Hepatocyte (in vitro differentiated cells): ENCODE measurements at regions not wholly inside any gene's neighbourhood (a gene's known extent, or its start where the extent isn't known, plus 50 kb on each side); places are given as distances from the start of the nearest gene placed in this dataset.

Source experiments
- DNase-seq: peaks from one replicate; pipeline ENCODE4 v3.0.0-alpha.2; 2016; ENCODE audit warnings: low spot score
- H2AFZ ChIP-seq: fragments of 200-600 bp; sonication (generic); 2 replicates; pipeline ENCODE4 v1.6.0; 2016; ENCODE audit warnings: antibody characterized with exemption, mild to moderate bottlenecking
- H3K27ac ChIP-seq: fragments of 200-600 bp; sonication (generic); 2 replicates; pipeline ENCODE4 v1.5.1; 2016; ENCODE audit warnings: mild to moderate bottlenecking
- H3K27me3 ChIP-seq: fragments of 200-600 bp; sonication (generic); 2 replicates; pipeline ENCODE4 v1.6.1; 2016
- H3K36me3 ChIP-seq: fragments of 200-600 bp; sonication (generic); replicated peaks from 2 replicates; pipeline ENCODE4 v1.5.1; 2016; ENCODE audit warnings: low read depth; ENCODE audit not compliant: insufficient read depth
- H3K4me1 ChIP-seq: fragments of 200-600 bp; sonication (generic); 2 replicates; pipeline ENCODE4 v1.5.1; 2016; ENCODE audit warnings: mild to moderate bottlenecking, moderate library complexity; ENCODE audit not compliant: insufficient read depth
- H3K4me2 ChIP-seq: fragments of 200-600 bp; sonication (generic); 2 replicates; pipeline ENCODE4 v1.6.0; 2016
- H3K4me3 ChIP-seq: fragments of 200-600 bp; sonication (generic); 2 replicates; pipeline ENCODE4 v1.5.1; 2016; ENCODE audit warnings: mild to moderate bottlenecking
- H3K79me2 ChIP-seq: fragments of 200-600 bp; sonication (generic); 2 replicates; pipeline ENCODE4 v1.6.0; 2017; ENCODE audit warnings: mild to moderate bottlenecking
- H3K9me2 ChIP-seq: fragments of 200-600 bp; sonication (generic); replicated peaks from 2 replicates; pipeline ENCODE4 v1.6.0; 2017; ENCODE audit warnings: mild to moderate bottlenecking; ENCODE audit not compliant: insufficient read depth
- H3K9me3 ChIP-seq: fragments of 200-600 bp; sonication (generic); 2 replicates; pipeline ENCODE4 v1.5.1; 2016; ENCODE audit warnings: low read depth, mild to moderate bottlenecking
- H4K20me1 ChIP-seq: fragments of 200-600 bp; sonication (generic); 2 replicates; pipeline ENCODE4 v1.6.0; 2016; ENCODE audit warnings: mild to moderate bottlenecking; ENCODE audit not compliant: insufficient read depth, poor library complexity, severe bottlenecking
- CTCF ChIP-seq: fragments of 200-600 bp; sonication (generic); IDR thresholded peaks from 2 replicates; pipeline ENCODE4 v1.5.1; 2016; ENCODE audit warnings: antibody characterized with exemption, mild to moderate bottlenecking; ENCODE audit not compliant: poor library complexity
- EZH2 ChIP-seq: fragments of 200-600 bp; sonication (generic); IDR thresholded peaks from 2 replicates; pipeline ENCODE4 v1.6.1; 2016; ENCODE audit warnings: antibody characterized with exemption, mild to moderate bottlenecking, borderline replicate concordance
- EZH2phosphoT487 ChIP-seq: fragments of 200-600 bp; sonication (generic); IDR thresholded peaks from one replicate; pipeline ENCODE4 v1.6.1; 2018; ENCODE audit warnings: antibody characterized with exemption, mild to moderate bottlenecking, low read depth, moderate library complexity; ENCODE audit not compliant: unreplicated experiment, severe bottlenecking
- WGBS: methylation state at CpG from one replicate; pipeline ENCODE4 v1.1.6; 2016; ENCODE audit warnings: low lambda C conversion rate; ENCODE audit errors: missing lambda C conversion rate; 5-methylcytosine and 5-hydroxymethylcytosine counted together

- H3K9me2 ChIP-seq: no peaks in the 10 kb centered on the region
- H3K79me2 ChIP-seq: no peaks in the 10 kb centered on the region
- no peak overlapping the region for H3K27ac ChIP-seq
- no peak for DNase-seq
- TF ChIP-seq EZH2phosphoT487: no peak
- TF ChIP-seq EZH2: no peak
- TF ChIP-seq CTCF: no peak
- H3K4me1 ChIP-seq: no peaks in the 10 kb centered on the region
- no peak overlapping the region for H2AFZ ChIP-seq
- no peak overlapping the region for H3K4me2 ChIP-seq
- no peaks in the 10 kb centered on the region for H4K20me1 ChIP-seq
- WGBS: 78% methylated on average over 4 of the region's 4 CpGs
- H3K9me3 ChIP-seq: no peaks in the 10 kb centered on the region
- H3K4me3 ChIP-seq: no peak overlapping the region
- H3K27me3 ChIP-seq: no peaks in the 10 kb centered on the region
- no peaks in the 10 kb centered on the region for H3K36me3 ChIP-seq
Observed at GRCh38 chr12:127819056-127819455, 447.9 kb upstream of the TMEM132C start.

DNA sequence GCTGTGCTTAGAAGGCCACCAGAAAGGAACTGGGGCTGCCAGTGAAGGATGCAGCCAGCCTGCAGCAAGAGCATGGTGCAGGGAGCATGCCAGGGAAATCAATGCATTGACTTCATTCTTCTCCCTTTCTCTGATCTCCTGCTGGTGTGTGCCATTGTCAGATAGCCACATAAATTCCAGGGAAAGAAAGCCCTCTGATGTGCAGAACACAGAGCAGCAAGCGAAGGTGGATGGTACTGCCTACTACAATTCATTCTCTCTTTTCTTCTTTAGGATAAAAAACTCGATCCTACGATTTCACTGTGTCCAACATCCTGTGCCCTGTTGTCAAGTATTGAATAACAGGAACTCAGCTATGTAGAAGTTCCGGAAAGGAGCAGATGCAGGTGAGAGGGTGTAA is 446.7 kb upstream of the TMEM132C start:
- H3K4me3 ChIP-seq: no peak overlapping the region
- TF ChIP-seq CTCF (no peak), EZH2phosphoT487 (no peak), EZH2 (no peak)
- no peaks in the 10 kb centered on the region for H3K9me2 ChIP-seq
- DNase-seq: no peak
- no peaks in the 10 kb centered on the region for H3K9me3 ChIP-seq
- no peak overlapping the region for H2AFZ ChIP-seq
- H3K4me1 ChIP-seq: no peaks in the 10 kb centered on the region
- no peaks in the 10 kb centered on the region for H3K27me3 ChIP-seq
- no peaks in the 10 kb centered on the region for H3K36me3 ChIP-seq
- H4K20me1 ChIP-seq: no peaks in the 10 kb centered on the region
- 85% methylated on average over 4 of the region's 4 CpGs for WGBS
- no peak overlapping the region for H3K27ac ChIP-seq
- H3K79me2 ChIP-seq: no peaks in the 10 kb centered on the region
- no peak overlapping the region for H3K4me2 ChIP-seq

DNA sequence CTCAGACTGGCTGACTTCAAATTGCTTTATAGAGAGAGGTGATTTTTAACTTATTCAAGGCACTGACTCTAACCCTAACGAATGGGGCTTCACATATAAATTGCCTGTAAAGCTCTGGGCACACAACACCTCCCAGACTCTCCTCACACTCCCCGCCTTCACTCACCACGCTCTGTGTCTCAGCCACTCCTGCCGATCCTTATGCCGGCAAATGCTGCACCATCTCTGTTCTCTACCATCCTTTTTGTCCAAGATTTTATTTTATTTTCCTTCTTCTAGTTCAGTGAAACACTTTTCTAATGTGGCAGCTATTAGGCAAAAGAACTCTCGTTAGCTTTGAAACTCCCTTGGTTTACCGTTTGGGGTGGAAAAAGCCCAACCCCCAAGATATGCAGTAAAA is 446.1 kb upstream of the TMEM132C start:
- H3K27ac ChIP-seq: no peak overlapping the region
- no peak for DNase-seq
- no peak overlapping the region for H3K4me3 ChIP-seq
- TF ChIP-seq EZH2phosphoT487 (no peak), EZH2 (no peak), CTCF (no peak)
- WGBS: 81% methylated on average over 7 of the region's 7 CpGs
- no peak overlapping the region for H3K4me2 ChIP-seq
- H3K27me3 ChIP-seq: no peaks in the 10 kb centered on the region
- H3K36me3 ChIP-seq: no peaks in the 10 kb centered on the region
- no peaks in the 10 kb centered on the region for H3K9me2 ChIP-seq
- no peaks in the 10 kb centered on the region for H3K9me3 ChIP-seq
- no peak overlapping the region for H2AFZ ChIP-seq
- no peaks in the 10 kb centered on the region for H4K20me1 ChIP-seq
- no peaks in the 10 kb centered on the region for H3K4me1 ChIP-seq
- H3K79me2 ChIP-seq: no peaks in the 10 kb centered on the region
